ENCODE measurements at regions not wholly inside any gene's neighbourhood (a gene's known extent, or its start where the extent isn't known, plus 50 kb on each side); places are given as distances from the start of the nearest gene placed in this dataset.
A peak's percentile ranks its signal among the peaks of the same experiment; 100 is the strongest.
"Not testable (repeated sequence)": the region's sequence is repeated elsewhere in the genome, so short reads cannot be mapped to it uniquely, and the experiment has no call there.

DNA sequence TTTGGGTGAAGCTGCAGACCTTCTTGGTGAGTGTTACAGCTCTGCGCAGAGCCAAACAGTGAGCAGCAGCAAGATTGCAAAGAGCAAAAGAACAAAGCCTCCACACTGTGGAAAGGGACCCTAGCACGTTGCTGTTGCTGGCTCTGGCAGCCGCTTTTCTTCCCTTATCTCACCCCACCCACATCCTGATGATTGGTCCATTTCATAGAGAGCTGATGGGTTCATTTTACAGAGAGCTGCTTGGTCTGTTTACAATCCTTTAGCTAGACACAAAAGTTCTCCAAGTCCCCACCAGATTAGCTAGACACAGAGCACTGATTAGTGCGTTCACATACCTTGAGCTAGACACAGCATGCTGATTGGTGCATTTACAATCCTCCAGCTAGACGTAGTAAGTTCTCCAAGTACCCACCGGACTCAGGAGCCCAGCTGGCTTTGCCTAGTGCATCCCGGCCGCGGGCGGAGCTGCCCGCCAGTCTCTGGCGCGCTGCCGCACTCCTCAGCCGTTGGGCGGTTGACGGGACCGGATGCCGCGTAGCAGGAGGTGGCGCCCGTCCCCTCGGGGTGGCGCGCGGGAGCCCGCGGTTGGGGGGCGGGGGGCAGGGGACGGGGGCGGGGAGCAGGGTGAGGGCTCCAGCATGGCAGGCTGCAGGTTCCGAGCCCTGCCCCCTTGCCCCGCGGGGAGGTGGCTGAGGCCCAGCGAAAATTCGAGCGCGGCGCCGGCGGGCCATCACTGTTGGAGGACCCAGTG is 201.4 kb upstream of the C1QTNF3 start:
- DNase-seq (ENCODE audit: low read depth), result peak; percentile 46
- H3K4me3 ChIP-seq (ENCODE audit: low read depth, low read length), result peak overlapping the region; percentile 46

DNA sequence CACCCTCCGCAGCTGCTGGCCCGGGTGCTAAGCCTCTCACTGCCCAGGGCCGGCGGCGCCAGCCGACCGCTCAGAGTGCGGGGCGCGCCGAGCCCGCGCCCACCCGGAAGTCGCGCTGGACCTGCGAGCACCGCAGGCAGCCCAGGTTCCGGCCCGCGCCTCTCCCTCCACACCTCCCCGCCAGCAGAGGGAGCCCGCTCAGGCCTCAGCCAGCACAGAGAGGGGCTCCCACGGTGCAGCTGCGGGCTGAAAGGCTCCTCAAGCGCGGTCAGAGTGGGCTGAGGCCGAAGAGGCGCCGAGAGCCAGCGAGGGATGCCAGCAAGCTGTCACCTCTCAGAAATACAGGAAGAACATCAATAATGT is 202.0 kb upstream of the C1QTNF3 start:
- H3K4me3 ChIP-seq (ENCODE audit: low read depth, low read length), result peak overlapping the region; percentile 46
- not testable (repeated sequence) for DNase-seq (ENCODE audit: low read depth)

DNA sequence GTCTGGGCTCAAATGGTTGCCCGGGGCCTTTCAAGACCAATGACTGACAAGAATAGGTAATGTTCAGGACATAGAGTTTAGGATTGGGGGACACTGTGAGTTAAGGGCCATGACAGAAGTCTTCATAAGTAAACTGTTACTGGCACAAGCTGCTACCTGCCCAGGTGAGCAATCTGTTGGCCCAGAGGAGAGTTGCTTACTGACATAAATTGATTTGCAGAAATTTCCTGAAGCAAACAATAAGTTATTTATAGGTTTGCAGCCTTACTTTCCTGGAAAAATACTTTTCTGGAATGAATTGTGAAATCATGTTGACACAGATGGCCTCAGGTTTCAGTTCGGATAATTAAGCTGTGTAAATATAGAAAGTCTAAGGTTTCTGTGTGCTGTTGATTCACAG is 202.8 kb upstream of the C1QTNF3 start:
- DNase-seq (ENCODE audit: low read depth), result peak; percentile 39
- H3K4me3 ChIP-seq (ENCODE audit: low read depth, low read length), result not testable (repeated sequence)

GRCh38 chr5:34258598-34258997 is 215.6 kb upstream of the C1QTNF3 start:
- H3K4me3 ChIP-seq (ENCODE audit: low read depth, low read length); DNase-seq (ENCODE audit: low read depth): not testable (repeated sequence)

- not testable (repeated sequence) for H3K4me3 ChIP-seq (ENCODE audit: low read depth, low read length); DNase-seq (ENCODE audit: low read depth)
Measured at GRCh38 chr5:34261020-34261419, 218.0 kb upstream of the C1QTNF3 start.

- not testable (repeated sequence) for H3K4me3 ChIP-seq (ENCODE audit: low read depth, low read length)
Measured at GRCh38 chr5:34266151-34266550, 223.1 kb upstream of the C1QTNF3 start.

DNA sequence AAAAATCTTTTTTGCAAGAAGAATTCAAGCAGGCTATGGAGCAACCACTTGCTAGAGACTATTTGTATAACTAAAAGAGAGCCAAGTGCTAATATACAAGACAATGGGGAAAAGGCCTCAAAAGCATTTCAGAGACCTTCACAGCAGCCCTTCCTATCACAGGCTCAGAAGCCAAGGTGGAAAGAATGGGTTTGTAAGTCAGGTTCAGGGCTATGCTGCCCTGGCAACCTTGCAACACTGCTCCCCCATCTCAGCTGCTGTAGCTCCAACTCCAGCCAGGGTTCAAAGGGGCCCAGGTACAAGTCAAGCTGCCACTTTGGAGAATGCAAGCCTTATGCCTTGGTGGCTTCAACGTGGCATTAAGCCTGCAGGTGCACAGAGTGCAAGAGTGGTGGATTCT is 253.7 kb upstream of the C1QTNF3 start:
- DNase-seq (ENCODE audit: low read depth); H3K4me3 ChIP-seq (ENCODE audit: low read depth, low read length): not testable (repeated sequence)

More at GRCh38 chr5:34266151-34266550, 223.1 kb upstream of the C1QTNF3 start:
- not testable (repeated sequence) for DNase-seq (ENCODE audit: low read depth)

DNA sequence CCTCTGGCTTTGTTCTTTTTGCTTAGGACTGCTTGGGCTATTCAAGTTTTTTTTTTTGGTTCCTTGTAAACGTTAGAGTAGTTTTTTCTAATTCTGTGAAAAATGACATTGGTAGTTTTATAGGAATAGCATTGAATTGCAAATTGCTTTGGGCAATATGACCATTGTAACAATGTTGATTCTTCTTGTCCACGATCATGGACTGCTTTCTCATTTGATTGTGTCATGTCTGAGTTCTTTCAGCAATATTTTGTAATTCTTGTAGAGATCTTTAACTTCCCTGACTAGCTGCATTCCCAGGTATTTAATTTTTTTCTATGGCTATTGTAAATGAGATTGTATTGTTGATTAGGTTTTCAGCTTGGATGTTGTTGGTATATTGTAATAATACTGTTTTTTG is 286.2 kb upstream of the C1QTNF3 start:
- peak; percentile 3 for DNase-seq (ENCODE audit: low read depth)
- not testable (repeated sequence) for H3K4me3 ChIP-seq (ENCODE audit: low read depth, low read length)

- H3K4me3 ChIP-seq (ENCODE audit: low read depth, low read length), result not testable (repeated sequence)
Measured at GRCh38 chr5:34329611-34330108, 286.6 kb upstream of the C1QTNF3 start.

GRCh38 chr5:34331928-34332454 is 289.0 kb upstream of the C1QTNF3 start:
- DNase-seq (ENCODE audit: low read depth); H3K4me3 ChIP-seq (ENCODE audit: low read depth, low read length): not testable (repeated sequence)

More at GRCh38 chr5:34329611-34330108, 286.6 kb upstream of the C1QTNF3 start:
- DNase-seq (ENCODE audit: low read depth), result peak; percentile 57

DNA sequence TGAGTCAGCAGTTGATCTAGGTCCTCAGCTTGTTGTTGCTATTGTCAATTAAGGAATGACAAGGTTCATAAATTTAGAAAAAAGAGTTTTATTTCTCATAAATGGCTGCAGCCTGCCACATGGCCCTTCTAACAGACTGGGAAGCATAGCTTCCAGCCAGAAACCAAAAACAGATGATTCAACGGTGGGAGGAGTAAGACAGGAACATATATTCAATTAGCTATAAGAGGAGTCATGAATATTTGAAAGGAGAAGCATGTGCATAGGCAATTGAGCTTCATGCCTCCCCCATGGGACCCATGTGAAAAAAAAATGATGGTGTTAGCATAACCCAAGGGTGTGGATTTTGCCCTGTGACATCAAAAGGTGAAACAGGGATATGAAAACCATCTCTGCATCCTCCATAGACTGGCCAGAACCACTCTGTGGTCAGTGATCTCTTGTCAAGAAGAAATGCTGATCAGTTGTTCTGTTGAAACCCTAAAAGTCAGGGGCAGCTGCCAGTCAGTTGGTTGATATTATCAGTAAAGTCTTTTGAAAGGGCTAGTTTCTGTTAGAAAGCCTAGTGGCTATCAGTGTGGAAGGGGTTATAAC is 296.5 kb upstream of the C1QTNF3 start:
- not testable (repeated sequence) for DNase-seq (ENCODE audit: low read depth); H3K4me3 ChIP-seq (ENCODE audit: low read depth, low read length)

DNA sequence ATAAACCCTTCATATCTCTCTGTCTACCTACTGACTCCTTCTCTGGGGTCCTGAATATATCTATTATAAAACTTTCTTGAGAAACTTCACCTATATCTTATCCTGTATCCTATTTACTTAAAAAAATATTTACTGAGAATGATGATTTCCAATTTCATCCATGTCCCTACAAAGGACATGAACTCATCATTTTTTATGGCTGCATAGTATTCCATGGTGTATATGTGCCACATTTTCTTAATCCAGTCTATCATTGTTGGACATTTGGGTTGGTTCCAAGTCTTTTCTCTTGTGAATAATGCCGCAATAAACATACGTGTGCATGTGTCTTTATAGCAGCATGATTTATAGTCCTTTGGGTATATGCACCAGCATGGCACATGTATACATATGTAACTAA is 301.7 kb upstream of the RAI14 start:
- H3K4me3 ChIP-seq (ENCODE audit: low read depth, low read length); DNase-seq (ENCODE audit: low read depth): not testable (repeated sequence)

DNA sequence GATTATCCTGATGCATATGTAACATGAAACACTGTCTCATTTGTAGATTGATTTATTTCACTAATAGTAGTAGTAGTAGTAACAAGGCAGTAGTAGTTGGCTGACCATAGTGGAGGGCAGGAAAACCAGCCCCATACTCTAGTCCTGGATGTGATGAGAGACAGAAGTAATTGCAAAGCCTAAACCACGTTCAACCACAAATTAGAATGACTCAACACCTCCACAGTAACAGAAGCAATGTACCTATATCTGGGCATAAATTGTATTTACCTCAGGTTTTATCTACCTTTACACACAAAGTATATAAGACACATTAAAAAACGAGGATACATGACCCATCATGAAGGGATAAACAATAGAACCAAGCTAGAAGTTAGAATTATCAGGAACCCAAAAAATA is 284.7 kb upstream of the RAI14 start:
- DNase-seq (ENCODE audit: low read depth); H3K4me3 ChIP-seq (ENCODE audit: low read depth, low read length): not testable (repeated sequence)

DNA sequence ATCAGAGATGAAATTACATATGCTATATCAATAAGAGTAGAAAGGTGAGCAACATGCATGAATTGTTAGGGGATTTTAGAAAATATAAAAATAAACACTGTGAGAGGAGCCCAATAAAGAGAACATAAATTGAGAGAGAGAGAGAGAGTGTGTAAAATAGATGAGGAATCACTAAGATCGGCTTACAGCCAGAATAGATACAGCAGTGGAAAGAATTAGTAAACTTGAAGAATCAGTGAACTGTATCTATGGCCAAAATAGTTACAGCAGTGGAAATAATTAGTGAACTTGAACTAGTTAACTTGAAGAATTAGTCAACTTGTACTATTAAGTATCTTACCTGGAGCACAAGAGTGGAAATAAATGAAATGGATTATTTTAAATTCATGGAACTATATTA is 284.3 kb upstream of the RAI14 start:
- H3K4me3 ChIP-seq (ENCODE audit: low read depth, low read length); DNase-seq (ENCODE audit: low read depth): not testable (repeated sequence)

DNA sequence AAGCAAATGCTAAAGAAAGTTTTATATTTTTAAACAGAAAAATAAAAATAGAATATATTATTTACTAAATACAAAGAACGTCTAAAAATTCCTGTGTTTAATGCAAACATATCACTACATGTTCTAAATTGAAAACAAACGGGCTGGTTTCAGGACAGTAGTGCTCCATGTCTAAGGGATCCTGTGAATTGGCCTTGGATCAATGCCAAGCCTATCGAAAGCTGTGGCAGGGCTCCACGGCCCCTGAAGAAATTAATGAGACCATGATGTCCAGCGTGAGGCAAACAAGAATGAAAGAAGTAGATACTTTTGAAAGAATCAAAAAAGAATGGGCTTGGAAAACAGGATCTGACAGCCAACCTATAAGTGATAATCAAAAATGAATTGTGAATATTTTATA is 283.4 kb upstream of the RAI14 start:
- DNase-seq (ENCODE audit: low read depth); H3K4me3 ChIP-seq (ENCODE audit: low read depth, low read length): not testable (repeated sequence)

GRCh38 chr5:34377651-34378050 is 278.5 kb upstream of the RAI14 start:
- not testable (repeated sequence) for H3K4me3 ChIP-seq (ENCODE audit: low read depth, low read length); DNase-seq (ENCODE audit: low read depth)

DNA sequence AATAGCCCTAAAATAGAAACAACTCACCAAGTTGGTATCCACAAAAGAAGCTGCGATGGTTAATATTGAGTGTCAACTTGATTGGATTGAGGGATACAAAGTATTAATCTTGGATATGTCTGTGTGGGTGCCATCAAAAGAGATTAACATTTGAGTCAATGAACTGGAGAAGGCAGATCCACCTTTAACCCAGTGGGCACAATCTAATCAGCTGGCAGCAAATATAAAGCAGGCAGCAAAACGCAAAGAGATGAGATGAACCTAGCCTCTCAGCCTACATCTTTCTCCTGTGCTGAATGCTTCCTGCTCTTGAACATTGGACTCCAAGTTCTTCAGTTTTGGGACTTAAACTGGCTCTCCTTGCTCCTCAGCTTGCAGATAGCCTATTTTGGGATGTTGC is 277.6 kb upstream of the RAI14 start:
- H3K4me3 ChIP-seq (ENCODE audit: low read depth, low read length); DNase-seq (ENCODE audit: low read depth): not testable (repeated sequence)

- not testable (repeated sequence) for H3K4me3 ChIP-seq (ENCODE audit: low read depth, low read length); DNase-seq (ENCODE audit: low read depth)
Measured at GRCh38 chr5:34388754-34389153, 267.4 kb upstream of the RAI14 start.
